SK-N-SH (cell line): ENCODE measurements at regions not wholly inside any gene's neighbourhood (a gene's known extent, or its start where the extent isn't known, plus 50 kb on each side); places are given as distances from the start of the nearest gene placed in this dataset.

ENCODE experiments used
- CHD2 ChIP-seq: fragments of 150-350 bp; IDR thresholded peaks from 2 replicates; pipeline ENCODE4 v1.6.1; 2018; ENCODE audit warnings: low read length; ENCODE audit not compliant: partially characterized antibody
- CTCF ChIP-seq: fragments of 200-600 bp; sonication (generic); IDR thresholded peaks from 2 replicates; pipeline ENCODE4 v1.6.1; 2017; ENCODE audit warnings: antibody characterized with exemption, mild to moderate bottlenecking, moderate library complexity
- EP300 ChIP-seq, 2 experiments: IDR thresholded peaks; 2 replicates each; pipeline versions ENCODE4 v1.4.0 to v1.6.1; 2012; ENCODE audit warnings: borderline replicate concordance in 1 of 2, low read depth in 1 of 2, low read length in 1 of 2
- EZH2phosphoT487 ChIP-seq: fragments of 200-600 bp; sonication (generic); IDR thresholded peaks from 2 replicates; pipeline ENCODE4 v1.6.1; 2017; ENCODE audit warnings: low read depth, mixed run types, mild to moderate bottlenecking, antibody characterized with exemption, moderate library complexity, borderline replicate concordance
- FOXJ3 ChIP-seq: sonication (generic); formaldehyde crosslinking; IDR thresholded peaks from 2 replicates; pipeline ENCODE4 v1.5.1; 2020; ENCODE audit warnings: mild to moderate bottlenecking, missing genetic modification reagents
- MEF2A ChIP-seq: IDR thresholded peaks from 2 replicates; pipeline ENCODE4 v1.4.0; 2012; ENCODE audit warnings: low read depth, borderline replicate concordance
- POLR2AphosphoS5 ChIP-seq: IDR thresholded peaks from 2 replicates; pipeline ENCODE4 v1.6.1; 2012; ENCODE audit warnings: low read depth, low read length
- RAD21 ChIP-seq: IDR thresholded peaks from 2 replicates; pipeline ENCODE4 v1.6.1; 2012; ENCODE audit warnings: mild to moderate bottlenecking, low read length
- REST ChIP-seq: IDR thresholded peaks from 2 replicates; pipeline ENCODE4 v1.6.1; 2012; ENCODE audit warnings: mild to moderate bottlenecking, low read depth, low read length, moderate library complexity
- RFX5 ChIP-seq: IDR thresholded peaks from 2 replicates; pipeline ENCODE4 v1.6.1; 2012; ENCODE audit warnings: mild to moderate bottlenecking, improper control_type of control experiment, low read length
- TAF1 ChIP-seq: IDR thresholded peaks from 2 replicates; pipeline ENCODE4 v1.6.1; 2012; ENCODE audit warnings: low read depth, mild to moderate bottlenecking, low read length, moderate library complexity, borderline replicate concordance
- USF1 ChIP-seq: IDR thresholded peaks from 2 replicates; pipeline ENCODE4 v1.4.0; 2012; ENCODE audit warnings: low read depth, borderline replicate concordance
- YY1 ChIP-seq: IDR thresholded peaks from 2 replicates; pipeline ENCODE4 v1.4.0; 2012; ENCODE audit warnings: low read depth, mild to moderate bottlenecking
- ZBTB33 ChIP-seq: IDR thresholded peaks from 2 replicates; pipeline ENCODE4 v1.4.0; 2012; ENCODE audit warnings: low read depth, borderline replicate concordance

GRCh38 chr9:106751681-106752080, 111.3 kb upstream of the ZNF462 start:
- no peak for TF ChIP-seq REST
- TF ChIP-seq TAF1, result no peak
- TF ChIP-seq CTCF, result no peak
- TF ChIP-seq CHD2, result no peak
- TF ChIP-seq RAD21, result no peak
- TF ChIP-seq MEF2A, result no peak
- TF ChIP-seq FOXJ3 (CRISPR knock-in tag), result no peak
- no peak for TF ChIP-seq EZH2phosphoT487
- no peak for TF ChIP-seq RFX5
- TF ChIP-seq USF1, result no peak
- no peak for TF ChIP-seq POLR2AphosphoS5
- no peak for TF ChIP-seq ZBTB33
- no peak for TF ChIP-seq YY1
- no peak for TF ChIP-seq EP300 (IDR thresholded peaks at IDR 0.05; ENCODE audit: borderline replicate concordance in 1 of 2, low read depth in 1 of 2, low read length in 1 of 2)
